Muscle of back (tissue), 3 donors: ENCODE measurements at regions not wholly inside any gene's neighbourhood (a gene's known extent, or its start where the extent isn't known, plus 50 kb on each side); places are given as distances from the start of the nearest gene placed in this dataset.
"Not testable (repeated sequence)": the region's sequence is repeated elsewhere in the genome, so short reads cannot be mapped to it uniquely, and the experiment has no call there.

Source experiments
- DNase-seq, 3 donors: peaks; one replicate each; pipeline versions ENCODE4 v3.0.0 to v3.0.0-alpha.2; 2013

GRCh38 chr6:1004885-1005630 is 306.8 kb upstream of the FOXQ1 start:
- DNase-seq, result no peak

- DNase-seq, result no peak
Observed at GRCh38 chr6:1003394-1004160, 308.3 kb upstream of the FOXQ1 start.

- no peak for DNase-seq
Observed at GRCh38 chr6:1002989-1003388, 308.9 kb upstream of the FOXQ1 start.

GRCh38 chr6:1001655-1002349 is 308.9 kb upstream of the EXOC2 start:
- no peak for DNase-seq

- no peak for DNase-seq
Observed at GRCh38 chr6:999552-999951, 306.6 kb upstream of the EXOC2 start.

- DNase-seq, result no peak
Observed at GRCh38 chr6:998551-998950, 305.6 kb upstream of the EXOC2 start.

- DNase-seq, result no peak
Observed at GRCh38 chr6:996271-996852, 303.4 kb upstream of the EXOC2 start.

- no peak for DNase-seq
Observed at GRCh38 chr6:991192-991591, 298.3 kb upstream of the EXOC2 start.

GRCh38 chr6:984031-984430 is 291.1 kb upstream of the EXOC2 start:
- no peak for DNase-seq

GRCh38 chr6:978937-979685 is 286.2 kb upstream of the EXOC2 start:
- DNase-seq, result no peak

- DNase-seq, result not testable (repeated sequence)
Observed at GRCh38 chr6:977226-977625, 284.3 kb upstream of the EXOC2 start.

- DNase-seq, result peak in 1 of 3 donors; percentile 34
Observed at GRCh38 chr6:971981-972640, 279.2 kb upstream of the EXOC2 start.

- DNase-seq, result peak in 2 of 3 donors; percentile 24 to 40
Observed at GRCh38 chr6:968791-969190, 275.9 kb upstream of the EXOC2 start.

- DNase-seq, result no peak
Observed at GRCh38 chr6:967701-968100, 274.8 kb upstream of the EXOC2 start.

- DNase-seq, result no peak
Observed at GRCh38 chr6:965343-965742, 272.4 kb upstream of the EXOC2 start.

GRCh38 chr6:963456-963855 is 270.5 kb upstream of the EXOC2 start:
- no peak for DNase-seq

GRCh38 chr6:961407-961960 is 268.5 kb upstream of the EXOC2 start:
- no peak for DNase-seq

- no peak for DNase-seq
Observed at GRCh38 chr6:960356-960755, 267.4 kb upstream of the EXOC2 start.

GRCh38 chr6:958488-958887 is 265.5 kb upstream of the EXOC2 start:
- DNase-seq, result peak in 1 of 3 donors; percentile 91

GRCh38 chr6:951399-952181 is 258.7 kb upstream of the EXOC2 start:
- DNase-seq, result no peak
